ENCODE measurements at regions not wholly inside any gene's neighbourhood (a gene's known extent, or its start where the extent isn't known, plus 50 kb on each side); places are given as distances from the start of the nearest gene placed in this dataset.
A peak's percentile ranks its signal among the peaks of the same experiment; 100 is the strongest.

DNA sequence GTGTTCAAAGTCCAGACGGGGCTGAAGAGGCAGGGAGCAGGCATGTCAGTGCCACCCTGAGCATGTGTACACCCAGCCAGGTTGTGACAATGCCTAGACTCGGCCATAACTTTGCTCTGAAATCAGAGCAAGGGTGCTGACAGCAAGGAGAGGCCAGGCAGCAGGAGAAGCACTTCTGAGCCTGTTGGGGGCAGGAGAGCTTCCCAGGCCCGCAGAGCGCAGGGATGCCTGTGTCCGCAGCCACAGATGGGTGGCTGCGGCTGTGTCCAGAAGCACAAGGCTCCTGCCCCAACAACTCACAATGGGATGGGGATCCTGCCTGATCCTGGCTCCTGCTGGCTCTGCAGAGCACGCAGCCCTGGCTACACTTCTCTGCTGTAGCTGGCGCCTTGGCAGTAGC lies 373.9 kb downstream of the CHSY3 start:
- Histone ChIP-seq H2BK20ac (ENCODE audit: low read depth, low read length, poor library complexity, severe bottlenecking) (no peak overlapping the region), H3T11ph (ENCODE audit: low read length) (no peak overlapping the region), H2AFZ (ENCODE audit: low read length) (no peak overlapping the region), H3K9ac (ENCODE audit: extremely low read depth, insufficient read length, low read length) (no peak overlapping the region), H3K79me2 (ENCODE audit: insufficient read depth, low read length) (no peaks in the 10 kb centered on the region), H3K4me2 (ENCODE audit: insufficient read depth, insufficient read length, low read length) (no peak overlapping the region), H4K8ac (replicated peaks; ENCODE audit: insufficient read length, low read depth, low read length) (no peak overlapping the region), H3K4ac (ENCODE audit: low read depth, low read length) (no peak overlapping the region), H3K14ac (ENCODE audit: insufficient read depth, low read length) (no peak overlapping the region), H3K9me3 (ENCODE audit: control insufficient read depth, low read depth, low read length) (no peaks in the 10 kb centered on the region), H2BK15ac (ENCODE audit: low read depth, low read length) (no peak overlapping the region), H3K79me1 (ENCODE audit: insufficient read depth, low read depth, low read length, poor library complexity, severe bottlenecking) (no peaks in the 10 kb centered on the region), H3K56ac (ENCODE audit: insufficient read length, low read depth, low read length) (no peak overlapping the region), H3K18ac (ENCODE audit: insufficient read length, low read depth, low read length) (no peak overlapping the region), H3K27me3 (ENCODE audit: insufficient read depth, low read length) (peaks cover 4% of the 10 kb centered on the region; the same call in 1 of the 2 replicates), H2BK12ac (ENCODE audit: insufficient read length, low read depth, low read length) (no peak overlapping the region), H3K23ac (ENCODE audit: insufficient read length, low read depth, low read length) (no peak overlapping the region), H3K27ac (ENCODE audit: insufficient read length, low read depth, low read length) (no peak overlapping the region), H4K20me1 (ENCODE audit: control insufficient read depth, insufficient read depth, insufficient read length) (no peaks in the 10 kb centered on the region), H3K23me2 (ENCODE audit: insufficient read length, low read depth, low read length, poor library complexity, severe bottlenecking) (no peaks in the 10 kb centered on the region), H2BK120ac (ENCODE audit: low read depth, low read length, poor library complexity, severe bottlenecking) (no peak overlapping the region), H4K5ac (ENCODE audit: insufficient read length, low read depth, low read length) (no peak overlapping the region), H2AK5ac (ENCODE audit: insufficient read length, low read length) (no peak overlapping the region), H2BK5ac (ENCODE audit: insufficient read length, low read length) (no peak overlapping the region), H4K91ac (ENCODE audit: insufficient read length, low read depth, low read length) (no peak overlapping the region), H3K4me1 (ENCODE audit: insufficient read depth, low read length) (no peaks in the 10 kb centered on the region)
- no CpG with 5 or more reads among the region's 8 CpGs for WGBS (ENCODE audit: extremely low coverage, insufficient read length, low lambda C conversion rate)
- H3K9me3 Mint-ChIP-seq, result no peaks in the 10 kb centered on the region
- peak; percentile 42; the same call in 2 of the 3 replicates for TF ChIP-seq CTCF (conservative IDR thresholded peaks at IDR 0.05)
- peak; percentile 54 for DNase-seq
- no peaks in the 10 kb centered on the region for H3K4me1 Mint-ChIP-seq
- no peaks in the 10 kb centered on the region for H3K36me3 Mint-ChIP-seq (ENCODE audit: insufficient read depth in 1 of 3, low read depth in 3 of 3)
- peaks cover 56% of the 10 kb centered on the region for H3K27me3 Mint-ChIP-seq (ENCODE audit: low read depth)
- no peak overlapping the region; a peak in 1 of 7 replicates for H3K27ac Mint-ChIP-seq
- no peak overlapping the region for H3K4me3 Mint-ChIP-seq
